GM06990 (cell line): ENCODE measurements at regions not wholly inside any gene's neighbourhood (a gene's known extent, or its start where the extent isn't known, plus 50 kb on each side); places are given as distances from the start of the nearest gene placed in this dataset.
"Not testable (repeated sequence)": the region's sequence is repeated elsewhere in the genome, so short reads cannot be mapped to it uniquely, and the experiment has no call there.

Experiments used
- DNase-seq: peaks from one replicate; pipeline ENCODE4 v3.0.0-alpha.2; 2011; ENCODE audit not compliant: insufficient read length; ENCODE audit errors: extremely low read depth
- H3K27me3 ChIP-seq: replicated peaks from 2 replicates; pipeline ENCODE4 v1.6.0; 2011; ENCODE audit warnings: low read length; ENCODE audit not compliant: control insufficient read depth, insufficient read depth
- H3K36me3 ChIP-seq: 2 replicates; pipeline ENCODE4 v1.5.1; 2011; ENCODE audit warnings: low read length; ENCODE audit not compliant: control insufficient read depth, insufficient read depth
- H3K4me3 ChIP-seq: replicated peaks from 2 replicates; pipeline ENCODE4 v1.5.1; 2011; ENCODE audit warnings: low read depth, mild to moderate bottlenecking, control low read depth, low read length
- CTCF ChIP-seq: IDR thresholded peaks from 2 replicates; pipeline ENCODE4 v1.5.1; 2011; ENCODE audit warnings: low read length, control low read depth, mild to moderate bottlenecking, inconsistent platforms; ENCODE audit not compliant: insufficient read depth, poor library complexity, severe bottlenecking

GRCh38 chr14:30402846-30403245, 156.1 kb upstream of the G2E3 start:
- Histone ChIP-seq H3K4me3 (no peak overlapping the region), H3K36me3 (no peaks in the 10 kb centered on the region), H3K27me3 (no peaks in the 10 kb centered on the region)
- no peak for DNase-seq
- TF ChIP-seq CTCF: no peak

DNA sequence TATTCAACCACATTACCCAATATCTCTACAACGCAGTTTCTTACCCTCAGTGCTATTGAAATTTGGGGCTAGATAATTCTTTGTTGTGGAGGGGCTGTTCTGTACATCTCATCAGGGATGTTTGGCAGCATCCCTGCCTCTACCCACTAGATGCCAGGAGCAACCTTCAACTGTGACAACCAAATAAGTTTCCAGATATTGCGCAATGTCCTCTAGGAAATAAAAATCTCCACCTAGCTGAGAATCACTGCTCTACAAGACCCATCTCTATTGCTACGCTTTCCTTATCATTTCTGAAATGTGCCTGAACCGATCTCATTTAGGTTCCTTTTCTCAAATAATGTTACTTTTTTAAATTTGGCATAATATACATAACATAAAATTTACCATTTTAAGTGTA, 155.2 kb upstream of the G2E3 start:
- TF ChIP-seq CTCF: no peak
- DNase-seq: no peak
- Histone ChIP-seq H3K4me3 (no peak overlapping the region), H3K27me3 (no peaks in the 10 kb centered on the region), H3K36me3 (no peaks in the 10 kb centered on the region)

DNA sequence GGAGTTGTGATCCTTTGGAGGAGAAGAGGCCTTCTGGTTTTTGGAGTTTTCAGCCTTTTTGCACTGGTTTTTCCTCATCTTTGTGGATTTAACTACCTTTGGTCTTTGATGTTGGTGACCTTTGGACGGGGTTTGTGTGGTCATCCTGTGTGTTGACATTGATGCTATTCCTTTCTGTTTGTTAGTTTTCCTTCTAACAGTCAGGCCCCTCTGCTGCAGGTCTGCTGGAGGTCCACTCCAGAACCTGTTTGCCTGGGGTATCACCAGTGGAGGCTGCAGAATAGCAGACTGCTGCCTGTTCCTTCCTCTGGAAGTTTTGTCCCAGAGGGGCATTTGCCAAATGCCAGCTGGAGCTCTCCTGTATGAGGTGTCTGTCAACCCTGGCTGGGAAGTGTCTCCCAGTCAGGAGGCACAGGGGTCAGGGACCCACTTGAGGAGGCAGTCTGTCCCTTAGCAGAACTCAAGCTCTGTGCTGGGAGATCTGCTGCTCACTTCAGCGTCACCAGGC, 149.4 kb upstream of the G2E3 start:
- not testable (repeated sequence) for H3K4me3 ChIP-seq, H3K36me3 ChIP-seq, DNase-seq, H3K27me3 ChIP-seq

DNA sequence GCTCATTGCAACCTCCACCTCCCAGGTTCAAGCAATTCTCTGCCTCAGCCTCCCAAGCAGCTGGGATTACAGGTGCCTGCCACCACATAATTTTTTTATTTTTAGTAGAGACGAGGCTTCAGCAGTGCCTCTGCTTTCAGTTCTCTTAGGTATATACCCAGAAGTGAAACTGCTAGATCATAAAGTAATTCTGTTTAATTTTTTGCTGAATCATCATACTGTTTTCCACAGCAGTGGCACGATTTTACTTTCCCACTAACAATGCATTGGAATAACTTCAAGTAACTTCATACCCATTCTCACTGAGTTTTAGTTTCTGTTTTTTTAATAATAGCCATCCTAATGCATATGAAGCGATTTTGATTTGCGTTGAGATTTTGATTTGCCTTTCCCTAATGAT, 148.0 kb upstream of the G2E3 start:
- no peak for TF ChIP-seq CTCF
- H3K27me3 ChIP-seq: no peaks in the 10 kb centered on the region
- no peak for DNase-seq

DNA sequence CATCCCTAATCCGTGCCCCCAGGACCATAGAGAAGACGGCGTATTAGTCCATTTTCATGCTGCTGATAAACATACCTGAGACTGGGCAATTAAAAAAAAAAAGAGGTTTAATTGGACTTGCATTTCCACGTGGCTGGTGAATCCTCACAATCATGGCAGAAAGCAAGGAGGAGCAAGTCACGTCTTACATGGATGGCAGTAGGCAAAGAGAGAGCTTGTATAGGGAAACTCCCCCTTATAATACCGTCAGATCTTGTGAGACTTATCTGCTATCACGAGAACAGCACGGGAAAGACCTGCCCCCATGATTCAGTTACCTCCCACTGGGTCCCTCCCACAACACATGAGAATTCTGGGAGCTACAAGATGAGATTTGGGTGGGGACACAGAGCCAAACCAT, 145.8 kb upstream of the G2E3 start:
- not testable (repeated sequence) for H3K36me3 ChIP-seq, H3K4me3 ChIP-seq, H3K27me3 ChIP-seq, DNase-seq

More for the DNA sequence above, 148.0 kb upstream of the G2E3 start:
- no peaks in the 10 kb centered on the region for H3K36me3 ChIP-seq
- H3K4me3 ChIP-seq: no peak overlapping the region

- no peaks in the 10 kb centered on the region for H3K36me3 ChIP-seq
- H3K4me3 ChIP-seq: no peak overlapping the region
- TF ChIP-seq CTCF: no peak
- no peaks in the 10 kb centered on the region for H3K27me3 ChIP-seq
- no peak for DNase-seq
Observed at GRCh38 chr14:30417121-30417520, 141.8 kb upstream of the G2E3 start.

DNA sequence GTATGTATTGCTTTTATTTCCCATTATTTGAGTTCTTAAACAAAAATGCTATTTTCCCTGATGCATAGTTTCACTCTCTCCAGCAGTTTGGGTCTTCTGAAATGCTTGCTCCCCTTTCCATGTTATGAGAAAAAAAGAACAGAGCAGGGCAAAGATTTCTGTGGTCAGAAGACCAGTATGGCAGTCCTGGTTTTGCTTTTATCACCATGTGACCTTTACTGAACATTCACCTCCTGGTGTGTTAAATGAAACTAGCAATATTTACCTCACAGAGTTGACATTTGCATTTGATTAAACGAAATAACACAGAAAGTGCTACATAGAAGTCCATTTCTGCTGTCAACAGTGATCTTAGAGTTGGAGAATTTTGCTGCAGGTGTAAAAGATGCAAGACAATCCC, 141.0 kb upstream of the G2E3 start:
- TF ChIP-seq CTCF: no peak
- Histone ChIP-seq H3K36me3 (no peaks in the 10 kb centered on the region), H3K27me3 (no peaks in the 10 kb centered on the region), H3K4me3 (no peak overlapping the region)
- DNase-seq: no peak
